Breast epithelium (tissue), 3 donors: ENCODE measurements at regions not wholly inside any gene's neighbourhood (a gene's known extent, or its start where the extent isn't known, plus 50 kb on each side); places are given as distances from the start of the nearest gene placed in this dataset.

Experiments
- POLR2A ChIP-seq: fragments of 450-650 bp; IDR thresholded peaks from one replicate; pipeline ENCODE4 v1.6.1; 2016; ENCODE audit warnings: antibody characterized with exemption, mild to moderate bottlenecking, moderate library complexity
- TF ChIP-seq, protein P1 (sequence below), 3 donors: fragments of 450-650 bp; IDR thresholded peaks; one replicate each; pipeline ENCODE4 v1.5.1; 2016 to 2017; ENCODE audit warnings: antibody characterized with exemption in 3 of 3, mild to moderate bottlenecking in 3 of 3, moderate library complexity in 3 of 3

- TF ChIP-seq, protein P1, sequence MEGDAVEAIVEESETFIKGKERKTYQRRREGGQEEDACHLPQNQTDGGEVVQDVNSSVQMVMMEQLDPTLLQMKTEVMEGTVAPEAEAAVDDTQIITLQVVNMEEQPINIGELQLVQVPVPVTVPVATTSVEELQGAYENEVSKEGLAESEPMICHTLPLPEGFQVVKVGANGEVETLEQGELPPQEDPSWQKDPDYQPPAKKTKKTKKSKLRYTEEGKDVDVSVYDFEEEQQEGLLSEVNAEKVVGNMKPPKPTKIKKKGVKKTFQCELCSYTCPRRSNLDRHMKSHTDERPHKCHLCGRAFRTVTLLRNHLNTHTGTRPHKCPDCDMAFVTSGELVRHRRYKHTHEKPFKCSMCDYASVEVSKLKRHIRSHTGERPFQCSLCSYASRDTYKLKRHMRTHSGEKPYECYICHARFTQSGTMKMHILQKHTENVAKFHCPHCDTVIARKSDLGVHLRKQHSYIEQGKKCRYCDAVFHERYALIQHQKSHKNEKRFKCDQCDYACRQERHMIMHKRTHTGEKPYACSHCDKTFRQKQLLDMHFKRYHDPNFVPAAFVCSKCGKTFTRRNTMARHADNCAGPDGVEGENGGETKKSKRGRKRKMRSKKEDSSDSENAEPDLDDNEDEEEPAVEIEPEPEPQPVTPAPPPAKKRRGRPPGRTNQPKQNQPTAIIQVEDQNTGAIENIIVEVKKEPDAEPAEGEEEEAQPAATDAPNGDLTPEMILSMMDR (IDR thresholded peaks at IDR 0.05) = no peak
- no peak for TF ChIP-seq POLR2A
These were observed 2270.8 kb downstream of the TP53TG3F start for GRCh38 chr16:35730251-35730650.
